GM21528 (cell line): ENCODE measurements at regions not wholly inside any gene's neighbourhood (a gene's known extent, or its start where the extent isn't known, plus 50 kb on each side); places are given as distances from the start of the nearest gene placed in this dataset.

Experiments used
- ATAC-seq: cut with Tn5 transposase; IDR thresholded peaks from one replicate; pipeline ENCODE4 v1.9.1; 2021; ENCODE audit warnings: mild to moderate bottlenecking, moderate library complexity; ENCODE audit not compliant: unreplicated experiment, low FRiP score

GRCh38 chr17:63362115-63362514 is 84.0 kb downstream of the CYB561 start:
- no peak for ATAC-seq

- ATAC-seq = no peak
Observed at GRCh38 chr17:63364387-63364786, 81.7 kb downstream of the CYB561 start.

GRCh38 chr17:63364944-63365343 is 81.2 kb downstream of the CYB561 start:
- no peak for ATAC-seq

- ATAC-seq = no peak
Observed at GRCh38 chr17:63365366-63366240, 80.5 kb downstream of the CYB561 start.

GRCh38 chr17:63366241-63366566 is 79.9 kb downstream of the CYB561 start:
- ATAC-seq = no peak

- no peak for ATAC-seq
Observed at GRCh38 chr17:63369233-63369632, 76.9 kb downstream of the CYB561 start.

- no peak for ATAC-seq
Observed at GRCh38 chr17:63370696-63371095, 75.4 kb downstream of the CYB561 start.

GRCh38 chr17:63376949-63377348 is 69.2 kb downstream of the CYB561 start:
- ATAC-seq = no peak

- ATAC-seq = no peak
Observed at GRCh38 chr17:63378411-63379375, 67.4 kb downstream of the CYB561 start.

GRCh38 chr17:63379636-63380035 is 66.5 kb downstream of the CYB561 start:
- no peak for ATAC-seq

- no peak for ATAC-seq
Observed at GRCh38 chr17:63381101-63381729, 64.9 kb downstream of the CYB561 start.

- no peak for ATAC-seq
Observed at GRCh38 chr17:63382136-63382535, 64.0 kb downstream of the CYB561 start.
